BJ (cell line): ENCODE measurements at regions not wholly inside any gene's neighbourhood (a gene's known extent, or its start where the extent isn't known, plus 50 kb on each side); places are given as distances from the start of the nearest gene placed in this dataset.

Source experiments
- CTCF ChIA-PET: fragments of 350-600 bp; formaldehyde crosslinking; extraction: SDS; loops from one replicate; lab custom pipeline; 2021; ENCODE audit warnings: antibody characterized with exemption, inconsistent platforms; lab: Yijun Ruan, JAX
- POLR2A ChIA-PET: fragments of 300-600 bp; sonication (Branson Sonifier 250); formaldehyde crosslinking; extraction: SDS; loops from one replicate; lab custom pipeline; 2021; ENCODE audit warnings: antibody characterized with exemption; lab: Charles Lee
- DNase-seq: peaks from one replicate; pipeline ENCODE4 v3.0.0-alpha.2; 2011; ENCODE audit warnings: low read depth
- H3K27me3 ChIP-seq: 2 replicates; pipeline ENCODE4 v1.6.0; 2011; ENCODE audit warnings: low read length; ENCODE audit not compliant: control insufficient read depth, insufficient read depth
- H3K36me3 ChIP-seq: 2 replicates; pipeline ENCODE4 v1.5.1; 2011; ENCODE audit warnings: low read length; ENCODE audit not compliant: control insufficient read depth, insufficient read depth
- H3K4me3 ChIP-seq: 2 replicates; pipeline ENCODE4 v1.5.1; 2011; ENCODE audit warnings: low read depth, mild to moderate bottlenecking, control low read depth, low read length
- TF ChIP-seq, protein P1 (sequence below): IDR thresholded peaks from 2 replicates; pipeline ENCODE4 v1.5.1; 2011; ENCODE audit warnings: low read depth, mild to moderate bottlenecking, control low read depth, inconsistent platforms, low read length, moderate library complexity; ENCODE audit not compliant: insufficient read depth

DNA sequence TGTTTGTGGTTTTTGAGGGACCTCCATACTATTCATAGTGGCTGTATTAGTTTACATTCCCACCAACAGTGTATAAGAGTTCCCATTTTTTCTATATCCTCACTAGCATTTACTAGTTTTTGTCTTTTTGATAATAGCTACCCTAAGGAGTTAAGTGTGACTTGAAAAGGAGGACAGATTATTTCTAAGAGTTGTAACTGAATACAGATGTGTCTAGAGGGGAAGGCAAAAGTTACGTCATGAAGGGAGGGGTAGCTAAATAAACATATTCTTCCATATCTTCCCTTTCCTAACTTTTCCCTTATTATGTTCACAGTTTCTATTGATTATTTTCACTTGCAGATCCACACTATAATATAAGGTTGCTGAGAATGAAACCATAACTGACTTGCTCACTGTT, 1315.7 kb upstream of the ZEB2 start:
- Histone ChIP-seq H3K36me3 (no peaks in the 10 kb centered on the region), H3K27me3 (no peaks in the 10 kb centered on the region; the same call in 1 of the 2 replicates), H3K4me3 (no peak overlapping the region)
- TF ChIP-seq, protein P1, sequence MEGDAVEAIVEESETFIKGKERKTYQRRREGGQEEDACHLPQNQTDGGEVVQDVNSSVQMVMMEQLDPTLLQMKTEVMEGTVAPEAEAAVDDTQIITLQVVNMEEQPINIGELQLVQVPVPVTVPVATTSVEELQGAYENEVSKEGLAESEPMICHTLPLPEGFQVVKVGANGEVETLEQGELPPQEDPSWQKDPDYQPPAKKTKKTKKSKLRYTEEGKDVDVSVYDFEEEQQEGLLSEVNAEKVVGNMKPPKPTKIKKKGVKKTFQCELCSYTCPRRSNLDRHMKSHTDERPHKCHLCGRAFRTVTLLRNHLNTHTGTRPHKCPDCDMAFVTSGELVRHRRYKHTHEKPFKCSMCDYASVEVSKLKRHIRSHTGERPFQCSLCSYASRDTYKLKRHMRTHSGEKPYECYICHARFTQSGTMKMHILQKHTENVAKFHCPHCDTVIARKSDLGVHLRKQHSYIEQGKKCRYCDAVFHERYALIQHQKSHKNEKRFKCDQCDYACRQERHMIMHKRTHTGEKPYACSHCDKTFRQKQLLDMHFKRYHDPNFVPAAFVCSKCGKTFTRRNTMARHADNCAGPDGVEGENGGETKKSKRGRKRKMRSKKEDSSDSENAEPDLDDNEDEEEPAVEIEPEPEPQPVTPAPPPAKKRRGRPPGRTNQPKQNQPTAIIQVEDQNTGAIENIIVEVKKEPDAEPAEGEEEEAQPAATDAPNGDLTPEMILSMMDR: no peak
- POLR2A ChIA-PET: no interaction called here
- CTCF ChIA-PET: no interaction called here
- DNase-seq: no peak

DNA sequence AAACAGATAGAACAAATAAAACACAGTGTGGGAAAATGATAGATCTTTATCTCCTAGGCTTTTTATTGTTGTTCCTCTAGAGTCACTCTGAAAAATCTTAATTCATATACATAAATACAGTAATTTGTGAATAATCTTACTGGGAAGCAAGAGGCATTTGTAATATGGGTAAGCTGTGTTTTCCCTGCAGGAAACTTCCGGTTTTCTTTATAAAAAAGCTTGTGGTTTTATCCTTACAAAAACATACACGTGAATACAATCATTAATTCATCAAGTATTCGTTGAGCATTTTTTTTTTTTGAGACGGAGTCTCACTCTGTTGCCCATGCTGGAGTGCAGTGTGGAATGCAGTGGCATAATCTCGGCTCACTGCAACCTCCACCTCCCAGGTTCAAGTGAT, 1312.8 kb upstream of the ZEB2 start:
- CTCF ChIA-PET: no interaction called here
- DNase-seq: no peak
- TF ChIP-seq, protein P1: no peak
- H3K4me3 ChIP-seq: no peak overlapping the region
- H3K36me3 ChIP-seq: no peaks in the 10 kb centered on the region
- POLR2A ChIA-PET: interaction anchor here (0.6 kb wide), 1 partner anchor 52 kb away, joined by 4 read pairs; no protein-coding TSS in a partner anchor
- no peaks in the 10 kb centered on the region for H3K27me3 ChIP-seq

DNA sequence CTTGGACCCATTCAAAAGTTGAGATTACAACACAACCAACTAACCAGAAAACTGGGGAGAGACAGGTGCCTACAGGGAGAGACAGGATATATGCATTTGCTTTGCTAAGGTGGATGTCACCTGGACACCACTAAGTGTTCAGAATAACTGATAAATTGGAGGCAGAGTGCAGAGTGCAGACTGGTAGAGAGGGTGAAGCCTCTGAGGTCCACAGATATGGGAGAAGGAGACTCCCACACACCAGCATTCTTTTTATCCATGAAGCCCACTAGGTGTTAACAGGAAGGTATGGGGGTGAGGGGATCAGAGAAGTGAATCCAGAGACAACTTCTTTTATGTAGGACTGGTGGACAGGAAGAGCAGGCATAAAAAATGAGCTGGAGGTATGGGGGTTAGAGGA, 1310.0 kb upstream of the ZEB2 start:
- no peak overlapping the region for H3K4me3 ChIP-seq
- POLR2A ChIA-PET: no interaction called here

DNA sequence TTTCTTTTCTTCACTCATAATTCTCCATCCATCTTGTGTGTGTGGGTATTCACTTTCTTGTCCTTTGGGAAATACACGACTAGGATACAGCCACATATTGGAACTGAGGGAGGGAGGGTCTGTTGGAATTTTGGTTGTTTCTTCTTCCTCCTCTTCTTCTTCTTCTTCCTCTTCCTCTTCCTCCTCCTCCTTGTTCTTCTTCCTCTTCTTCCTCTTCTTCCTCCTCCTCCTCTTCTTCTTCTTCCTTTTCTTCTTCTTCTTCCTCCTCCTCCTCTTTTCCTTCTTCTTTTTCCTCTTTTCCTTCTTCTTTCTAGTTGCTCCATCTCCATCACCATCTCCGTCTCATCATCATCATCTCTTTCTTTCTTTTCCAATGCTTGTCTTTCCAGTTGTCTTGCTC, 1307.3 kb upstream of the ZEB2 start:
- ChIA-PET POLR2A (no interaction called here), CTCF (no interaction called here)
- Histone ChIP-seq H3K36me3 (no peaks in the 10 kb centered on the region), H3K4me3 (no peak overlapping the region), H3K27me3 (no peaks in the 10 kb centered on the region)
- TF ChIP-seq, protein P1: no peak
- DNase-seq: no peak

More for the DNA sequence above, 1310.0 kb upstream of the ZEB2 start:
- TF ChIP-seq, protein P1: no peak
- CTCF ChIA-PET: no interaction called here
- no peaks in the 10 kb centered on the region for H3K27me3 ChIP-seq
- no peaks in the 10 kb centered on the region for H3K36me3 ChIP-seq
- no peak for DNase-seq

DNA sequence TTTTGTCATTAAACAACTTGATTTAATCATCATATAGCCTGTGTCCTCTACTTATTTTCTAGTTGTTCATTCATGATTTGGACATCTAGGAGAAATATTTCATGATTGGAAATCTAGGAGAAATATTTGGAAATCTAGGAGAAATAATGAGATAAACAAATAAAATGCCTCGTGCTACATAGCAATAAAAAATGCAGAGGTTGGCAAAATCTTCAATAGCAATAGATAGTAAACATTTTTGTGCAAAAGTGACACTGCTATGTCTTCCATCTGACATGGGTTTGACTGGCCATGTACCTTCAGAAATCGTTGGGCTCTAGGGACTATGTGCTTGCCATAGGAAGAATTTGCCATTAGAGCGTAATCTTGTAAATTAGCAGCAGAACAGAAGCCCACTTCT, 1304.5 kb upstream of the ZEB2 start:
- ChIA-PET POLR2A (no interaction called here), CTCF (no interaction called here)
- DNase-seq: no peak
- Histone ChIP-seq H3K36me3 (no peaks in the 10 kb centered on the region), H3K27me3 (no peaks in the 10 kb centered on the region), H3K4me3 (no peak overlapping the region)
- TF ChIP-seq, protein P1: no peak
